Panc1 (cell line): ENCODE measurements at regions not wholly inside any gene's neighbourhood (a gene's known extent, or its start where the extent isn't known, plus 50 kb on each side); places are given as distances from the start of the nearest gene placed in this dataset.

Experiments
- POLR2AphosphoS5 ChIP-seq: IDR thresholded peaks from 2 replicates; pipeline ENCODE4 v1.6.1; 2012; ENCODE audit warnings: mild to moderate bottlenecking, low read depth, low read length, moderate library complexity
- SIN3A ChIP-seq: IDR thresholded peaks from 2 replicates; pipeline ENCODE4 v1.6.1; 2012; ENCODE audit warnings: low read depth, mild to moderate bottlenecking, low read length, moderate library complexity, borderline replicate concordance; ENCODE audit not compliant: insufficient read depth
- TF ChIP-seq, protein P1 (sequence below), 2 experiments: IDR thresholded peaks; 2 replicates each; pipeline ENCODE4 v1.6.1; 2011 to 2012; ENCODE audit warnings: low read depth in 2 of 2, control low read depth in 1 of 2, low read length in 1 of 2, mild to moderate bottlenecking in 1 of 2, moderate library complexity in 1 of 2; ENCODE audit not compliant: insufficient read depth in 1 of 2
- TF ChIP-seq, protein P2 (sequence below): fragments of 450-650 bp; IDR thresholded peaks from 2 replicates; pipeline ENCODE4 v1.5.1; 2017; ENCODE audit warnings: mild to moderate bottlenecking

GRCh38 chr6:152811785-152812184 lies 61.2 kb downstream of the VIP start:
- TF ChIP-seq, protein P1, sequence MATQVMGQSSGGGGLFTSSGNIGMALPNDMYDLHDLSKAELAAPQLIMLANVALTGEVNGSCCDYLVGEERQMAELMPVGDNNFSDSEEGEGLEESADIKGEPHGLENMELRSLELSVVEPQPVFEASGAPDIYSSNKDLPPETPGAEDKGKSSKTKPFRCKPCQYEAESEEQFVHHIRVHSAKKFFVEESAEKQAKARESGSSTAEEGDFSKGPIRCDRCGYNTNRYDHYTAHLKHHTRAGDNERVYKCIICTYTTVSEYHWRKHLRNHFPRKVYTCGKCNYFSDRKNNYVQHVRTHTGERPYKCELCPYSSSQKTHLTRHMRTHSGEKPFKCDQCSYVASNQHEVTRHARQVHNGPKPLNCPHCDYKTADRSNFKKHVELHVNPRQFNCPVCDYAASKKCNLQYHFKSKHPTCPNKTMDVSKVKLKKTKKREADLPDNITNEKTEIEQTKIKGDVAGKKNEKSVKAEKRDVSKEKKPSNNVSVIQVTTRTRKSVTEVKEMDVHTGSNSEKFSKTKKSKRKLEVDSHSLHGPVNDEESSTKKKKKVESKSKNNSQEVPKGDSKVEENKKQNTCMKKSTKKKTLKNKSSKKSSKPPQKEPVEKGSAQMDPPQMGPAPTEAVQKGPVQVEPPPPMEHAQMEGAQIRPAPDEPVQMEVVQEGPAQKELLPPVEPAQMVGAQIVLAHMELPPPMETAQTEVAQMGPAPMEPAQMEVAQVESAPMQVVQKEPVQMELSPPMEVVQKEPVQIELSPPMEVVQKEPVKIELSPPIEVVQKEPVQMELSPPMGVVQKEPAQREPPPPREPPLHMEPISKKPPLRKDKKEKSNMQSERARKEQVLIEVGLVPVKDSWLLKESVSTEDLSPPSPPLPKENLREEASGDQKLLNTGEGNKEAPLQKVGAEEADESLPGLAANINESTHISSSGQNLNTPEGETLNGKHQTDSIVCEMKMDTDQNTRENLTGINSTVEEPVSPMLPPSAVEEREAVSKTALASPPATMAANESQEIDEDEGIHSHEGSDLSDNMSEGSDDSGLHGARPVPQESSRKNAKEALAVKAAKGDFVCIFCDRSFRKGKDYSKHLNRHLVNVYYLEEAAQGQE (IDR thresholded peaks at IDR 0.05; ENCODE audit: insufficient read depth in 1 of 2, low read depth in 2 of 2, low read length in 1 of 2): no peak
- TF ChIP-seq, protein P2, sequence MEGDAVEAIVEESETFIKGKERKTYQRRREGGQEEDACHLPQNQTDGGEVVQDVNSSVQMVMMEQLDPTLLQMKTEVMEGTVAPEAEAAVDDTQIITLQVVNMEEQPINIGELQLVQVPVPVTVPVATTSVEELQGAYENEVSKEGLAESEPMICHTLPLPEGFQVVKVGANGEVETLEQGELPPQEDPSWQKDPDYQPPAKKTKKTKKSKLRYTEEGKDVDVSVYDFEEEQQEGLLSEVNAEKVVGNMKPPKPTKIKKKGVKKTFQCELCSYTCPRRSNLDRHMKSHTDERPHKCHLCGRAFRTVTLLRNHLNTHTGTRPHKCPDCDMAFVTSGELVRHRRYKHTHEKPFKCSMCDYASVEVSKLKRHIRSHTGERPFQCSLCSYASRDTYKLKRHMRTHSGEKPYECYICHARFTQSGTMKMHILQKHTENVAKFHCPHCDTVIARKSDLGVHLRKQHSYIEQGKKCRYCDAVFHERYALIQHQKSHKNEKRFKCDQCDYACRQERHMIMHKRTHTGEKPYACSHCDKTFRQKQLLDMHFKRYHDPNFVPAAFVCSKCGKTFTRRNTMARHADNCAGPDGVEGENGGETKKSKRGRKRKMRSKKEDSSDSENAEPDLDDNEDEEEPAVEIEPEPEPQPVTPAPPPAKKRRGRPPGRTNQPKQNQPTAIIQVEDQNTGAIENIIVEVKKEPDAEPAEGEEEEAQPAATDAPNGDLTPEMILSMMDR: no peak
- TF ChIP-seq SIN3A (no peak), POLR2AphosphoS5 (no peak)
